ENCODE measurements at regions not wholly inside any gene's neighbourhood (a gene's known extent, or its start where the extent isn't known, plus 50 kb on each side); places are given as distances from the start of the nearest gene placed in this dataset.

- Histone ChIP-seq H3F3A (ENCODE audit: control insufficient read depth, insufficient read depth) (no peaks in the 10 kb centered on the region), H3K27ac (ENCODE audit: low read depth, low read length) (no peak overlapping the region)
Observed at GRCh38 chr5:143708672-143709071, 103.3 kb upstream of the HMHB1 start.

GRCh38 chr5:143707806-143708205 is 104.2 kb upstream of the HMHB1 start:
- Histone ChIP-seq H3K4me3 (ENCODE audit: low read length) (no peak overlapping the region), H3K9me3 (ENCODE audit: control insufficient read depth, insufficient read depth, low read length) (no peaks in the 10 kb centered on the region), H3K9me2 (replicated peaks; ENCODE audit: control insufficient read depth, low read length) (no peaks in the 10 kb centered on the region), H3K27me3 (ENCODE audit: control insufficient read depth, low read length) (no peaks in the 10 kb centered on the region), H3K4me2 (ENCODE audit: low read length) (no peak overlapping the region), H3F3A (ENCODE audit: control insufficient read depth, insufficient read depth) (no peaks in the 10 kb centered on the region), H4K20me1 (ENCODE audit: control insufficient read depth, insufficient read depth, low read depth, low read length) (no peaks in the 10 kb centered on the region), H3K79me2 (ENCODE audit: control insufficient read depth, low read length) (no peaks in the 10 kb centered on the region), H3K27ac (ENCODE audit: low read depth, low read length) (no peak overlapping the region), H3K36me3 (ENCODE audit: control insufficient read depth, low read length) (no peaks in the 10 kb centered on the region), H3K4me1 (ENCODE audit: control insufficient read depth, low read length) (no peaks in the 10 kb centered on the region)
- TF ChIP-seq EZH2phosphoT487 (IDR thresholded peaks at IDR 0.05; ENCODE audit: borderline replicate concordance, low read length) (no peak), CTCF (IDR thresholded peaks at IDR 0.05; ENCODE audit: low read depth, low read length, poor library complexity, severe bottlenecking) (no peak)

More at GRCh38 chr5:143708672-143709071, 103.3 kb upstream of the HMHB1 start:
- no peaks in the 10 kb centered on the region for H3K9me2 ChIP-seq (replicated peaks; ENCODE audit: control insufficient read depth, low read length)
- H3K9me3 ChIP-seq (ENCODE audit: control insufficient read depth, insufficient read depth, low read length) = no peaks in the 10 kb centered on the region
- no peak overlapping the region for H3K4me3 ChIP-seq (ENCODE audit: low read length)
- H3K4me1 ChIP-seq (ENCODE audit: control insufficient read depth, low read length) = no peaks in the 10 kb centered on the region; the same call in 1 of the 2 replicates
- no peak overlapping the region for H3K4me2 ChIP-seq (ENCODE audit: low read length)
- TF ChIP-seq EZH2phosphoT487 (IDR thresholded peaks at IDR 0.05; ENCODE audit: borderline replicate concordance, low read length) = no peak
- no peak for TF ChIP-seq CTCF (IDR thresholded peaks at IDR 0.05; ENCODE audit: low read depth, low read length, poor library complexity, severe bottlenecking)
- no peaks in the 10 kb centered on the region for H3K36me3 ChIP-seq (ENCODE audit: control insufficient read depth, low read length)
- no peaks in the 10 kb centered on the region for H4K20me1 ChIP-seq (ENCODE audit: control insufficient read depth, insufficient read depth, low read depth, low read length)
- H3K79me2 ChIP-seq (ENCODE audit: control insufficient read depth, low read length) = no peaks in the 10 kb centered on the region
- no peaks in the 10 kb centered on the region for H3K27me3 ChIP-seq (ENCODE audit: control insufficient read depth, low read length)

- H3K27me3 ChIP-seq (ENCODE audit: control insufficient read depth, low read length) = no peaks in the 10 kb centered on the region
- no peaks in the 10 kb centered on the region for H4K20me1 ChIP-seq (ENCODE audit: control insufficient read depth, insufficient read depth, low read depth, low read length)
- no peak overlapping the region for H3K4me2 ChIP-seq (ENCODE audit: low read length)
- no peaks in the 10 kb centered on the region for H3K79me2 ChIP-seq (ENCODE audit: control insufficient read depth, low read length)
- TF ChIP-seq EZH2phosphoT487 (IDR thresholded peaks at IDR 0.05; ENCODE audit: borderline replicate concordance, low read length) = no peak
- H3K9me2 ChIP-seq (replicated peaks; ENCODE audit: control insufficient read depth, low read length) = no peaks in the 10 kb centered on the region
- no peaks in the 10 kb centered on the region for H3F3A ChIP-seq (ENCODE audit: control insufficient read depth, insufficient read depth)
- no peaks in the 10 kb centered on the region for H3K4me1 ChIP-seq (ENCODE audit: control insufficient read depth, low read length)
- H3K9me3 ChIP-seq (ENCODE audit: control insufficient read depth, insufficient read depth, low read length) = no peaks in the 10 kb centered on the region
- H3K27ac ChIP-seq (ENCODE audit: low read depth, low read length) = no peak overlapping the region
- H3K36me3 ChIP-seq (ENCODE audit: control insufficient read depth, low read length) = no peaks in the 10 kb centered on the region
- no peak overlapping the region for H3K4me3 ChIP-seq (ENCODE audit: low read length)
Observed at GRCh38 chr5:143705381-143705780, 106.6 kb upstream of the HMHB1 start.

- H3K27me3 ChIP-seq (ENCODE audit: control insufficient read depth, low read length) = no peaks in the 10 kb centered on the region
- no peaks in the 10 kb centered on the region for H4K20me1 ChIP-seq (ENCODE audit: control insufficient read depth, insufficient read depth, low read depth, low read length)
- no peaks in the 10 kb centered on the region for H3K79me2 ChIP-seq (ENCODE audit: control insufficient read depth, low read length)
- H3K4me1 ChIP-seq (ENCODE audit: control insufficient read depth, low read length) = no peaks in the 10 kb centered on the region
- no peaks in the 10 kb centered on the region for H3K9me2 ChIP-seq (replicated peaks; ENCODE audit: control insufficient read depth, low read length)
- no peaks in the 10 kb centered on the region for H3F3A ChIP-seq (ENCODE audit: control insufficient read depth, insufficient read depth)
- H3K36me3 ChIP-seq (ENCODE audit: control insufficient read depth, low read length) = no peaks in the 10 kb centered on the region
- no peak for TF ChIP-seq CTCF (IDR thresholded peaks at IDR 0.05; ENCODE audit: low read depth, low read length, poor library complexity, severe bottlenecking)
- no peak for TF ChIP-seq EZH2phosphoT487 (IDR thresholded peaks at IDR 0.05; ENCODE audit: borderline replicate concordance, low read length)
- H3K4me3 ChIP-seq (ENCODE audit: low read length) = no peak overlapping the region
- H3K9me3 ChIP-seq (ENCODE audit: control insufficient read depth, insufficient read depth, low read length) = no peaks in the 10 kb centered on the region
- H3K27ac ChIP-seq (ENCODE audit: low read depth, low read length) = no peak overlapping the region
- H3K4me2 ChIP-seq (ENCODE audit: low read length) = no peak overlapping the region
Observed at GRCh38 chr5:143703659-143704058, 108.3 kb upstream of the HMHB1 start.

All from DOHH2 (cell line).